ENCODE measurements at regions not wholly inside any gene's neighbourhood (a gene's known extent, or its start where the extent isn't known, plus 50 kb on each side); places are given as distances from the start of the nearest gene placed in this dataset.

GRCh38 chr15:97804950-97805349 lies 155.6 kb upstream of the ARRDC4 start:
- WGBS, 2 donors, result 57 to 58% methylated on average over 3 of the region's 3 CpGs
- Histone ChIP-seq H3K27ac (no peak overlapping the region), H3K9me3 (no peaks in the 10 kb centered on the region), H3K4me1 (no peaks in the 10 kb centered on the region), H3K36me3 (no peaks in the 10 kb centered on the region), H3K27me3 (no peaks in the 10 kb centered on the region), H3K4me3 (replicated peaks in 1 of 3) (no peak overlapping the region)
- intact Hi-C loops (cut with DNase I), result no loop called here
- TF ChIP-seq, protein P1, sequence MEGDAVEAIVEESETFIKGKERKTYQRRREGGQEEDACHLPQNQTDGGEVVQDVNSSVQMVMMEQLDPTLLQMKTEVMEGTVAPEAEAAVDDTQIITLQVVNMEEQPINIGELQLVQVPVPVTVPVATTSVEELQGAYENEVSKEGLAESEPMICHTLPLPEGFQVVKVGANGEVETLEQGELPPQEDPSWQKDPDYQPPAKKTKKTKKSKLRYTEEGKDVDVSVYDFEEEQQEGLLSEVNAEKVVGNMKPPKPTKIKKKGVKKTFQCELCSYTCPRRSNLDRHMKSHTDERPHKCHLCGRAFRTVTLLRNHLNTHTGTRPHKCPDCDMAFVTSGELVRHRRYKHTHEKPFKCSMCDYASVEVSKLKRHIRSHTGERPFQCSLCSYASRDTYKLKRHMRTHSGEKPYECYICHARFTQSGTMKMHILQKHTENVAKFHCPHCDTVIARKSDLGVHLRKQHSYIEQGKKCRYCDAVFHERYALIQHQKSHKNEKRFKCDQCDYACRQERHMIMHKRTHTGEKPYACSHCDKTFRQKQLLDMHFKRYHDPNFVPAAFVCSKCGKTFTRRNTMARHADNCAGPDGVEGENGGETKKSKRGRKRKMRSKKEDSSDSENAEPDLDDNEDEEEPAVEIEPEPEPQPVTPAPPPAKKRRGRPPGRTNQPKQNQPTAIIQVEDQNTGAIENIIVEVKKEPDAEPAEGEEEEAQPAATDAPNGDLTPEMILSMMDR (IDR thresholded peaks at IDR 0.05), result no peak
- TF ChIP-seq POLR2A (IDR thresholded peaks at IDR 0.05), result no peak
- DNase-seq, result no peak

DNA sequence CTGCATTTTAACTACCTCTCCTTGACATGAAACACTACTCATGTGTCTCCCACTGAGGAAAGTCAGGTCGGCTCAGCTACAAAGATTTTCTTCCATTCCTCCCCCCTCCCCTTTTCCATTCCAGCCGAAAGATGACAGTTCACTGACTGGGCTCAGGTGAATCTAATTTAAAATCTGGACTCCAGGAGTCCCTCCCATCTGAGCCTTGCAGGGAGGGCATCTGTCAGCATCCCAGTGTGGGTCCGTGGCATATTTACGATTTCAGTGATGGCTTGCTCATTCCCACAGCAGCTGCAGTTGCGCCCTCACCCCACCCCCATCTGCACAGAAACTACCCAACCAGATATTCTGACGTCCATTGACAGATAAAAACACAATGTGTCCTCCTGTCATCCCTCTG lies 153.7 kb upstream of the ARRDC4 start:
- no peaks in the 10 kb centered on the region for H3K36me3 ChIP-seq
- DNase-seq, result no peak
- no peak for TF ChIP-seq POLR2A (IDR thresholded peaks at IDR 0.05)
- TF ChIP-seq, protein P1 (IDR thresholded peaks at IDR 0.05), result no peak
- intact Hi-C loops (cut with DNase I), result no loop called here
- no peaks in the 10 kb centered on the region for H3K27me3 ChIP-seq
- no peak overlapping the region for H3K4me3 ChIP-seq (replicated peaks in 1 of 3)
- no peak overlapping the region for H3K27ac ChIP-seq
- no peaks in the 10 kb centered on the region for H3K4me1 ChIP-seq
- 76 to 84% methylated on average over 6 of the region's 6 CpGs for WGBS, 2 donors
- no peaks in the 10 kb centered on the region for H3K9me3 ChIP-seq

DNA sequence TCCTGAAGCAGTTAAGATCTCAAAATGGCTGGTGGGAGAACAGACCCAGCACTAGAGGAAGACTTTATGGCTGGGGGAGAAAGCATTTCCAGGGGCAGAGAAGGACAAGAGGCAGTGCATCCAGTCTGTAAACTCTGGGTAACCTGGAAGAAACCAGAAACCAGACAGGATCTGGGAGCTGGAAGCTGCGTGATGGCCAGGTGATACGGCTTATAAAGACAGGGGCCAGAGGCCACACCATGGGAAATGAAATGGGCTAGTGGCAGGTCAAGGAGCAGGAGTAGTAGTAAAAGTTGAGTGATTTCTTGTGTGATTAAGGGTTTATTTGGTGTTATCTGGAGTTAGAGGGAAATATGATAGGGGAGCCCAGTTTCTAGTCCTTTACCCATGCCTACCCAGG lies 144.7 kb upstream of the ARRDC4 start:
- Histone ChIP-seq H3K4me3 (replicated peaks in 1 of 3) (no peak overlapping the region), H3K27me3 (no peaks in the 10 kb centered on the region), H3K9me3 (no peaks in the 10 kb centered on the region), H3K4me1 (no peaks in the 10 kb centered on the region), H3K36me3 (no peaks in the 10 kb centered on the region), H3K27ac (no peak overlapping the region)
- DNase-seq, result no peak
- intact Hi-C loops (cut with DNase I), result no loop called here
- 72 to 81% methylated on average over 2 of the region's 2 CpGs for WGBS, 2 donors
- TF ChIP-seq, protein P1 (IDR thresholded peaks at IDR 0.05), result no peak
- TF ChIP-seq POLR2A (IDR thresholded peaks at IDR 0.05), result no peak

DNA sequence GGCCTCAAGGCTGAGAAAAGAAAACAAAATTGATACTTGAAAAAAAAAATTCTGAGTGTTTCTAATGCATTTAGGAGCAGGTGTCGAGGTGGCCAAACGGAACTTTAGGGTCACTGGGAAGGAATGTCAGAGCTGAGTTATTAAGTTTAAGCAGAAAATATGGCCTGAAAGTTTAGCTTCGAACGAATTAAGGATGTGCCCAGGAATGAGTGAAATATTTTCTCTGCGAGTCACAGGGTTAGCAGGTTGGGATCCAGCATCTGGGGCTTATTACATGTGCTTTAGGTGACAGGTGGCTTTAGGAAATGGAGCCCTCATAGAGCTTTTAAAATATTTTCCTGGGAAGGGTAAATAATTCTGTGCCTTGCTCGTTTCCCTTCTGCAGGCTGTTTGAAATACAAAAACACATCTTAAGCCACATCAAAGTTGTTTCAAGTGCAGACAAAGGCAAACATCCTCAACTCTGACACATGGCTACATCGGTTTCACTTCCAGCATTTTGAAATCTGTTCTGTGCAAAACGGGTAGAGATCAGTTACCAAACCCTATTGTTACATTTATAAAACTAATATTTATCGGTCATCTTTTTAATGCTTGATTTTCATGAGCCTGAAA lies 143.1 kb upstream of the ARRDC4 start:
- no peaks in the 10 kb centered on the region for H3K4me1 ChIP-seq
- H3K36me3 ChIP-seq, result no peaks in the 10 kb centered on the region
- intact Hi-C loops (cut with DNase I), result no loop called here
- WGBS, 2 donors, result 46 to 54% methylated on average over 9 of the region's 9 CpGs
- no peak overlapping the region for H3K4me3 ChIP-seq (replicated peaks in 1 of 3)
- no peak for TF ChIP-seq POLR2A (IDR thresholded peaks at IDR 0.05)
- TF ChIP-seq, protein P1 (IDR thresholded peaks at IDR 0.05), result no peak
- no peaks in the 10 kb centered on the region for H3K27me3 ChIP-seq
- no peak overlapping the region for H3K27ac ChIP-seq
- no peak for DNase-seq
- H3K9me3 ChIP-seq, result no peaks in the 10 kb centered on the region

DNA sequence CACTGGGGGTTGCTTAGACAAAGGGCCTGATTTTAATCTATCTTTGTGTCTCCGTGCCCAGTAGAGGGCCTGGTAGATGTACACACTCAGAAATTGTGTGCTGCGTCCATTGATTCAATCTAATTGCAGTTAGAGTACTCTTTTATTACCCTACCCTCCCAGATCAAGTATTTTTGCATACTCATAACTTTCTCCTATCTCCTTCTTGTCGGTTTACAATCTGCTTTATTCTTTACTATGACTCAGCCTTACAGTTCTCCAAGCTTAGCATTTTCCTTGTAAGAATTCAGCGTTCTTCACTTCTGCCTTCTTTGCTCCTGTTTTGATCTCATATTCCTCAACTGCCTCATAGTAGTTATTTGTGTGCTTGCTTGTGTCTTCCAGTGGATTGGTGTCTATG lies 124.5 kb upstream of the ARRDC4 start:
- Histone ChIP-seq H3K4me3 (replicated peaks in 1 of 3) (no peak overlapping the region), H3K27me3 (no peaks in the 10 kb centered on the region), H3K4me1 (no peaks in the 10 kb centered on the region), H3K36me3 (no peaks in the 10 kb centered on the region), H3K9me3 (no peaks in the 10 kb centered on the region), H3K27ac (no peak overlapping the region)
- intact Hi-C loops (cut with DNase I), result no loop called here
- TF ChIP-seq, protein P1 (IDR thresholded peaks at IDR 0.05), result no peak
- TF ChIP-seq POLR2A (IDR thresholded peaks at IDR 0.05), result no peak
- WGBS, 2 donors, result 88 to 89% methylated on average over 4 of the region's 4 CpGs
- no peak for DNase-seq

Measured in thyroid gland (tissue), 4 donors.